Epithelial cell of esophagus (primary cell): ENCODE measurements at regions not wholly inside any gene's neighbourhood (a gene's known extent, or its start where the extent isn't known, plus 50 kb on each side); places are given as distances from the start of the nearest gene placed in this dataset.
A peak's percentile ranks its signal among the peaks of the same experiment; 100 is the strongest.
"Not testable (repeated sequence)": the region's sequence is repeated elsewhere in the genome, so short reads cannot be mapped to it uniquely, and the experiment has no call there.

ENCODE experiments used
- DNase-seq: peaks from one replicate; pipeline ENCODE4 v3.0.0; 2010; ENCODE audit warnings: low read depth
- H3K4me3 ChIP-seq: 2 replicates; pipeline ENCODE4 v1.5.1; 2011; ENCODE audit warnings: mild to moderate bottlenecking, low read length, control low read depth
- TF ChIP-seq, protein P1 (sequence below): IDR thresholded peaks from 2 replicates; pipeline ENCODE4 v1.5.1; 2011; ENCODE audit warnings: low read depth, mild to moderate bottlenecking, low read length, control low read depth, inconsistent platforms; ENCODE audit not compliant: insufficient read depth; ENCODE audit errors: missing control alignments

DNA sequence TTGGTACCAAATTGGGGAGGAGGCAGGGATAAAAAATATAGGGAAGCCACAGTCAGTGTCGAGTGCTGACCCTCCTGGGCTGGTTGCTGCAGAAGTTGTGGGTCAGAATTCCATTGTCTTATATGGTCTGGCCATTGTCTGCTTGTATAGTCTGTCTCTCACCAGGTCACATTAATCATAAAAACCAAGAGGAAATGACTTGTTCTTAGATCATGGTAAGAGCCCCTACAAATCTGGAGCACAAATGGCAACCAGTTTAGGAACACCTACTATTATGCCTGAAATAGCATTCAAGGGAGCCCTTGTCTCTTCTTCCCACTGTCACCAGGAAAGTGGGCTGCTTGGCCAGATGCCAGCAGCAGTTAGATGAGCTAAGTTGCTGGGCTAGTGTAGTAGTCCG, 119.7 kb upstream of the RMP24 start:
- DNase-seq = peak; percentile 24
- TF ChIP-seq, protein P1, sequence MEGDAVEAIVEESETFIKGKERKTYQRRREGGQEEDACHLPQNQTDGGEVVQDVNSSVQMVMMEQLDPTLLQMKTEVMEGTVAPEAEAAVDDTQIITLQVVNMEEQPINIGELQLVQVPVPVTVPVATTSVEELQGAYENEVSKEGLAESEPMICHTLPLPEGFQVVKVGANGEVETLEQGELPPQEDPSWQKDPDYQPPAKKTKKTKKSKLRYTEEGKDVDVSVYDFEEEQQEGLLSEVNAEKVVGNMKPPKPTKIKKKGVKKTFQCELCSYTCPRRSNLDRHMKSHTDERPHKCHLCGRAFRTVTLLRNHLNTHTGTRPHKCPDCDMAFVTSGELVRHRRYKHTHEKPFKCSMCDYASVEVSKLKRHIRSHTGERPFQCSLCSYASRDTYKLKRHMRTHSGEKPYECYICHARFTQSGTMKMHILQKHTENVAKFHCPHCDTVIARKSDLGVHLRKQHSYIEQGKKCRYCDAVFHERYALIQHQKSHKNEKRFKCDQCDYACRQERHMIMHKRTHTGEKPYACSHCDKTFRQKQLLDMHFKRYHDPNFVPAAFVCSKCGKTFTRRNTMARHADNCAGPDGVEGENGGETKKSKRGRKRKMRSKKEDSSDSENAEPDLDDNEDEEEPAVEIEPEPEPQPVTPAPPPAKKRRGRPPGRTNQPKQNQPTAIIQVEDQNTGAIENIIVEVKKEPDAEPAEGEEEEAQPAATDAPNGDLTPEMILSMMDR = no peak
- no peak overlapping the region for H3K4me3 ChIP-seq

DNA sequence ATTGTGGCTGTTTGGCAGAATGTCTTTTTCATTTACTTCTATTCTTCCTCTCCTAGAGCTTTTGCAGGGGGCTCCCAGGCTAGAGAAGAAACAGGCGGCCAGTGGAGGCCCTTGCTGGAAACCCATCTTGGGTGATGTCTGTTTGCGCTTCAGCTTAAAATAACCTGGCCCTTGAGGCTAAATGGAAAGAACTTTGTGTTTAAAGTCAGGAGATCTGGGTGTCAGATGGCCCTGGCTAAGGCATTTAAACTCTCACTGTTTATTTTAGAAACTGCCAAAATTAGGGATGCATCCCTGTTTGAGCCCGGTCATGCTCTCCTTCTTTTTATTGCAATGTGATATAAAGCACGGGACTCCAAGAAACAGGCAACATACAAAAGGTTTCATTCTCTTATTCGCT, 118.4 kb upstream of the RMP24 start:
- TF ChIP-seq, protein P1 = no peak

DNA sequence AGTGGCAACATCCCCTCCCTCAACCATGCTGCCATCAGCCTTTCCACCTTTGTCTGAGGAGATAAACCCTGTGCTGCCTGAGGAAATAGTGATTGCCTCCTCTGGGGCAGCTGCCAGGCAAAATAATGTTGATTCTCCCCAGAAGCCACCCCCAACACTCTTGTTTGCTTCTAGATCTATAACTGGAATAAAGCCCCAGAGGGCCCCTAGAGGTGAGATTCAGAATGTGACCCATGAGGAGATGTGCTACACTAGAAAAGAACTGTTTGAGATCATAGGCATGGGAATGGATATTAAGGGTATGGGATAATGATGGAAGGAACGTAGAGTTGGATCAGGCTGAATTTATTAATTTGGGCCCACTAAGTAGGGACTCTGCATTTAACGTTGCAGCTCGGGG, 116.3 kb upstream of the RMP24 start:
- no peak overlapping the region for H3K4me3 ChIP-seq
- TF ChIP-seq, protein P1 = no peak
- no peak for DNase-seq

More for the DNA sequence above, 118.4 kb upstream of the RMP24 start:
- DNase-seq = no peak
- no peak overlapping the region for H3K4me3 ChIP-seq

DNA sequence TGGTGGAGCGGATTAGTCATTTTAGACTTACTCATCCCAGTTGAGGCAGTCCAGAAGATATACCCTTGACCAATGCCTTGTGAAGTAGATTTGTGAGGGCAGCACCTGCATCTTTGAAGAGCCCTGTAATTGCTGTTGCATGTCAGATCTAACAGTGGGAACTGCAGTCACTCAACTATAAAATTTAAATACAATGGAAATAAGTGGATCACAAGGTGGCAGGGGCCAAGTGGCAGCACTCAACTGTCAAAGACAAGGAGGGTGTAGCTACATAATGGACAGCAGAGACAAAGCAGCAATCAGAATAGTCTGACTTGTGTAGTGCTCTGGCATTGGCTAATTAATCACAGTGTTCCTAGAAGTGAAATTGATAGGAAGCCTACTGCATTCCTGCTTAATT, 115.8 kb upstream of the RMP24 start:
- not testable (repeated sequence) for H3K4me3 ChIP-seq, DNase-seq

DNA sequence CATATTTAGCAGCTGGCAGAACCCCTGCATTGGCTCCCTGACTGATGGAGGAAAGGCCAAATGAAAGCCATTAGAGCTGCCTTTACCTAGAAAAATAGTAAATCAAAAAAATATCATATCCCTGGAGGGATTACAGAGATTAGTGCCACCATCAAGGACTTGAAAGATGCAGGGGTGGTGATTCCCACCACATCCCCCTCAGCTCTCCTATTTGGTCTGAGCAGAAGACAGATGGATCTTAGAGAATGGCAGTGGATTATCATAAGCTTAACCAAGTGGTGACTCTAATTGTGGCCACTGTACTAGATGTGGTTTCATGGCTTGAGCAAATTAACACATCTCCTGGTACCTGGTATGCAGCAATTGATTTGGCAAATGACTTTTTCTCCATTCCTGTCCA, 114.9 kb upstream of the RMP24 start:
- H3K4me3 ChIP-seq, DNase-seq: not testable (repeated sequence)

DNA sequence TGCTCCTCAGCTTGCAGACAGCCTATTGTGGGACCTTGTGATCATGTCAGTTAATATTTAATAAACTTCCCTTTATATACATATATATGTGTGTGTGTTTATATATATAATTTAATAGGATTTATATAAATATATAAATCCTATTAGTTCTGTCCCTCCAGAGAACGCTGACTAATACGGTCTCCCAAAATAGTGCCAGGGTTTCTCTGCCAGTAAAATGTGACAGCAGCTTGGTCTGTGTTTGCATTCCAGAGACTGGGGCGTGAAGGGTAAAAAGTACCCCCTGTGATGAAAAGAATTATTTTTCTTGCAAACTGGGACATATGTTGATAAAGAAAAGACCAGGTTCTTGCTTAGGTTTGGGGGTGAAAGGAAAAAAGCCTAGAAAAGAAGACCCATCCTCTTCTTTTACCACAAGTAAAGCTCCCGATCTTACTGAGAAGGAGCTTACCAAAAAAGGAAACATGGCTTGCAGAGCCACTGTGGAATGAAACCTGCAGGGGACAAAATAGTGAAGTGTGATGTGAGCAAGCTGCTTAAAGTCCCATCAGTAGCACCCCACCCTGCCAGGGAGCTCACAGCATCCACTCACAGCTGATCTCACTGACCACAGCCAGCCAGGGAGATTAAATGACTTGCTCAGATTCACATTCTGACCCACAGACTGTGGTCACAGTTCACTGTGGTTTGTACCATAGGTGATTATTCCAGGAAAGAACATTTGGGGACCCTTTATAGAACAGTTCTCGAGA, 110.9 kb upstream of the RMP24 start:
- no peak for DNase-seq
- H3K4me3 ChIP-seq = no peak overlapping the region
- TF ChIP-seq, protein P1 = no peak

DNA sequence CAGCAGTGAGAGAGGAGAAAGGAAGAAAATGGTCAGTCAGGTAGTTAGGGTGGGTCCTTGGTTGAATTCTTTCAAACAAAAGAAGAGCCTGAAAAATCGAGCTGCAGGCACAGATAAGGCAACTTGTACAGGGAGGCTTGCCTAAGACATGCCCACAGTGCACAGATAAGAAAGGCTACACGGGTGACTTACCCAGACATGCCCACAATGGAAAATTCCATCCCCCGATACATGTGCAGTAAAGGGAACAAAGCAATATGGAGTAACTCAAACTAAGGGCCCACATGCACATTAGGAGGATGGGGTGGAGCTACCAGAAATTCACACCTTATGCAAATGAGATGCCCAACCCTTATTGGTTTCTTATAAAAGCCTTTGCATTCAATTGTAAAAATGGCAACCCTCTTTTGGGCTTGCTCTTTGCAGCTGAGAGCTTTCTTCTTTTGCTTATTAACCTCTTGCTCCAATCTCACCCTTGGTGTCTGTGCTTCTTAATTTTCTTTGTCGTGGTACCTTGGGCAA, 110.3 kb upstream of the RMP24 start:
- no peak for DNase-seq
- no peak overlapping the region for H3K4me3 ChIP-seq
- TF ChIP-seq, protein P1 = no peak

DNA sequence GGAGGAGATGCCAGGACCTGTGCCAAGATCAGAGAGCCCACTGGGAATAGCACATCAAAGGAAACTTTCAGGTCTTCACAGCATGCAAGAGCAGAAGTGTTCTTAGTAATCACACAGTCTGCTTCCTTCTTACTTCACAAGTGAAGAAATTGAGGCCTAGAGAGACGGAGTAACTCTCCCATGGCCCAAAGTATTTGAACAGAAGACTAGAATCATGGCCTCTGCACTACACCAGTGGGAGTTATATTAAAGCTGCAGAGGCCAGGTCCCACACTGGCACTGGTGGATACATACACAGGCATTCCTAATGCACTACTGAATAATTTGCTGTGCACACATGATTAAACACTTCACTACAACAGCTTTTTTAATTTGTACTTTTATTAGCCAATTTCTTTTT, 107.6 kb upstream of the RMP24 start:
- DNase-seq = no peak
- no peak overlapping the region for H3K4me3 ChIP-seq
- TF ChIP-seq, protein P1 = no peak
